ENCODE measurements at regions not wholly inside any gene's neighbourhood (a gene's known extent, or its start where the extent isn't known, plus 50 kb on each side); places are given as distances from the start of the nearest gene placed in this dataset.
"Not testable (repeated sequence)": the region's sequence is repeated elsewhere in the genome, so short reads cannot be mapped to it uniquely, and the experiment has no call there.

DNA sequence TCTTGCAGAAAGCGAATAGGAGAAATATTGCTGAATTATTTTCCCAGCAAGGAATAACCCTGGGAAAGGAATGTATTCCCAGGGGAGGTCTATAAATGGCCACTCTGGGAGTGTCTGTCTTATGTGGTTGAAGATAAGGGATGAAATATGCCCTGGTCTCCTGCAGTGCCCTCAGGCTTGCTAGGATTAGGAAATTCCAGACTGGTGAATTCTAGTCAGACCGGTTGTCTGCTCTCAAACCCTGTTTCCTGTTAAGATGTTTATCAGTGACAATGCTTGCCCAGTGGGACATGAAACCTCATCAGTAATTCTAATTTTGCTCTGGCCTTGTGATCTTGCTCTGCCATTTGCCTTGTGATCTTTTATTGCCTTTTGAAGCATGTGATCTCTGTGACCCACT, 148.2 kb upstream of the CHODL start:
- DNase-seq = not testable (repeated sequence)

GRCh38 chr21:18089786-18090185, 154.8 kb upstream of the CHODL start:
- DNase-seq = no peak

DNA sequence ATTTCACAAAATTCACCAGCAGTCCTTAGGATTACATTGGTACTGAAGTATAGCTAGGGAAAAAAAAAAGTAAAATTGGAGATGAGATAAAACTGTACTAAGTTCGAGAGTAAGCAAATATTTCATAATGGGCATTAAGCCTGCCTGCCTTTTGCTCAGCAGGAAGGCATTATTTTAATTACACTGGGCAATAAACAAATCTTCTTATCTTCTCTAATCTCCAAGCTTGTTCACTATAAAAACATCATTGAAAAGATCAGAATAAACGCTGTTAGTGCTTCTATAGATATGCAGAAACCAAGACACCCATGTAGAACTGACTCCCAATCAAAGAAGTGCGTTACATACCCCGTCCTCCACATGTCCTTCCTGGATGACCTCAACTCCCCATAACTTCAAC, 174.2 kb upstream of the CHODL start:
- no peak for DNase-seq

DNA sequence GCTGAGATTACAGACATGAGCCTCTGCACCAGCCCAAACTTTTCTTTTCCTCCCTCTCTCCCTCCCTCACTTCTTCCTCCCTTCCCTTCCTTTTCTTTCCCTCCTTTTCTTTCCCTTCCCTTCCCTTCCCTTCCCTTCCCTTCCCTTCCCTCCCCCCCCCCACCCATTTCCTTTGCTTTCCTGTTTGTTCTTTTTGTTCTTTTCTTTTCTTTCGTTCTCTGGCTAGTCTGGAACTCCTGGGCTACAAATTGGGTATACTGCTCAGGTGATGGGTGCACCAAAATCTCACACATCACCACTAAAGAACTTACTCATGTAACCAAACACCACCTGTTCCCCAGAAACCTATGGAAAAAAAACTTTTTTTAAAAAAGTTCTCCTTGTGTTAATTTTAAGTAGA, 174.8 kb upstream of the CHODL start:
- no peak for DNase-seq

GRCh38 chr21:18060402-18060801, 184.2 kb upstream of the CHODL start:
- DNase-seq = no peak

GRCh38 chr21:18058731-18059398, 185.8 kb upstream of the CHODL start:
- no peak for DNase-seq

DNA sequence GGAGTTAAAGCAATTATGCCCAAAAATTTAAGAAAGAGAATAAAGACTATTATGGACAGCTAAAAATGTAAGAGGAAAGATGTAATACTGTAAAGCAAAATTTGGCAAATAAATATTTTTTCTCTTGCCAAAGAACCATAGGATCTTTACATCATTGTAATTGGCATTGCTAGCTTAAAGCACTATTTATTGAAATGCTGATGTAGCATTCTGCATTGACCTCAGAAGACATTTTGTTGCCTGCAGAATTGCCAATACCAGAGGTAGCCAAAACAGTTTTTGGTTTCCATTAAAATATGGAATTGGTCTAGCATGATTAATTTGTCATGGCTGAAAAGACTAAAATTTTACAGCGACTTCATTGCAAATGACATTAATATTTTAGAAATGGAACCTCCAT, 191.5 kb upstream of the CHODL start:
- DNase-seq = no peak

DNA sequence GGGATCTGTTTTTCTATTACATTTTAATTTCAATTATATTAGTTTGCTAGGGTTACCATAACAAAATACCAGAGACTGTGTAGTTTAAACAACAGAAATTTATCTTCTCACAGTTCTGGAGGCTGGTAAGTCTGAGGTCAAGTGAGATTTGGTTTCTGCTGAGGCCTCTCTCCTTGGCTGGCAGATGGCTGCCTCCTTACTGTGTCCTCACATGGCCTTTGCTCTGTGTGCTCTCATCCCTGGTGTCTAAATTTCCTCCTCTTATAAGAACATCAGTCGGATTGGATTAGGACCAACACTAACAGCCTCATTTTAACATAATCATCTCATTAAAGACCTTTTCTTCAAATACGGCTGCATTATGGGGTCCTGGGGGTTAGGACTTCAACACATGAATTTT, 195.2 kb upstream of the CHODL start:
- peak; percentile 22 for DNase-seq

- peak; percentile 66 for DNase-seq
Observed at GRCh38 chr21:18041012-18041411, 203.6 kb upstream of the CHODL start.

DNA sequence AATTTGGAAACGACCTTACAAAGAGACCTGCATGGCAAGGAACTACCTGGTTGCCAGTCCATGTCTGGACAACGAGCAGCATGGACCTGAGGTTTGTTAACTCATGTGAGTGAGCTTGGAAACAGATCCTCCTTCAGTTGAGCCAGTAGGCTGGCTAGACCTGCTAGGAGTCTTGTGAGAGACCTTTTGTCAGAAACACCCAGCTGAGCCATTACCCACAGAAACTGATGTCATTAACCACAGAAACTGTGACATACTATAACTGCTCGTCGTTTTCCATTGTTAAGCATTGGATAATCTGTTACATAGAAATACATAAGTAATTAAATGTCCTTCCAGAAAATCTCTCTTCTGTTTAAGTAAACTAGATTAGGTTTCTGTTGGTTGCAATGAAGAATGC, 211.1 kb upstream of the C21orf91 start:
- no peak for DNase-seq

DNA sequence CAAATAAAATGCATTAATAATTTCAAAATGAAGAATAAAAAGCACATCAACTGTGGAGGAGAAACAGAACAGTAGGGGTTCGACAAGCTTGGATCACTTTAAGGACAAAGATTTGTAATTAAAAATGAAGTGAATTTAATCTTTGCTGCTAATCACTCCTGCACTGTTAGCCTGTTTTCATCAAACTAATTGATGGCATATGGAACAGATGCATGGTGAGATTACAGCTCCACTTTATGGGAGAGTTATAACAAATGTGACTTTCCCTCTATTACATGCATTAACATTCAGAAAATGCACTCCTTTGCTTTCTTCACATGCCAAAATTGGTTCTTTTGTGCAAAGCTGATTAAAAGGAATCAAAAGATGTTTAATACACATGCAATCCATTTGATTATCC, 207.2 kb upstream of the C21orf91 start:
- DNase-seq = no peak

- no peak for DNase-seq
Observed at GRCh38 chr21:18023711-18024110, 204.6 kb upstream of the C21orf91 start.

DNA sequence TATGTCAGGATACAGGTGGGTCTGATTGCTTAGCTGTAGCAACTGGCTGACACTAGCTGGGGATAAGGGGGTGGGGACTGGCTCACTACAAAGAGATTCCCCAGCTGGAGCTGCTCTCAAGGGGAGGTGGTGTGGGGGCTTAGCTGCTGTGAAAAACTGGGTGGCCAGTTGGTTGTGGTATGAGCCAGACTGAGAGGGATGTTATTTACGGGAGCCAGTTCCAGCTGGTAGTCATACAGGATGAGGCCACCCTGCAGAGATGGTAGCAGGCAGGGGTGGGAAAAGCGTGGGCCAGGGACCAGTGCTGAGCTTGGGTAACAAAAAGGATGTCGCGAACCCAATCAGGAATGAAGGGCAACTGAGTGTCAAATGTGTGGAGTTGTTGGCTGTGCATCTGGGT, 204.0 kb upstream of the C21orf91 start:
- DNase-seq = no peak

DNA sequence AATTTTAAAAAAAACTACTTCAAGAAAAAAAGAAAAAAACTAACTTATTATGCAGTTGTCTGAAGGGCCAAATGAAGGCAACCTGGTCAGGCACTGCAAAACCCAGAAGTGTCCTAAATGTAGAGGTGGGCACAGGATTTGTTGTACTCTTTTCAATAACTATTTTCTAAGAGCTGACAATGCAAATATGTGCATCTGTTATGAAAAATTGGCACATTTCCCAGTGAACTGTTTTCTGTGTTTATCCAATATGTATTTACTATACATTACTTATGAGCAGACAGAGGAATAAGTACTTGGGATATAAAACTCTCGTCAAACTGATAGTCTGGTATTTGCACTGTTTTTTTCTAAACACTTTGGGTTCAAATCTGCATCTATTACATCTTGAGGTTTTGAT, 188.0 kb upstream of the C21orf91 start:
- DNase-seq = peak; percentile 17

GRCh38 chr21:18006691-18007090, 187.5 kb upstream of the C21orf91 start:
- DNase-seq = no peak

DNA sequence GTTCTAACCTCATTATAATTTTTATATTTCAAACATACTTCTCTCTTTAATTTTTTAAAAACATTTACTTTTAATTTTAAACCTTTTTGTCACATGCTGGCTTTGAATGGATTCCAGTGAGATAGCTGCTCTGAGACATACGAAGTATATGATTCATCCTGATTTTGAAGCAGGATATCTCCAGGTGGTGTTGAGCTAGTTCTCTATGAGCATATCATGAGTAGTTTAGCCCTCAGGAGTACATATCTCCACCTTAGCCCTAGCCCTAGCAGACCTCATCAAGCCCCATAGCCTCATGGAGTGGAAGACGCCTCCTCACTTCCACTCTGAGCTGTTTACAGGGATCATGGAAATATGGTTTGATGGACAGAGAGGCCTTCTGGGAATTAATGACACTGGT, 183.2 kb upstream of the C21orf91 start:
- DNase-seq = no peak

- DNase-seq = no peak
Observed at GRCh38 chr21:18000981-18001686, 182.0 kb upstream of the C21orf91 start.

- DNase-seq = not testable (repeated sequence)
Observed at GRCh38 chr21:17998599-17998998, 179.4 kb upstream of the C21orf91 start.

DNA sequence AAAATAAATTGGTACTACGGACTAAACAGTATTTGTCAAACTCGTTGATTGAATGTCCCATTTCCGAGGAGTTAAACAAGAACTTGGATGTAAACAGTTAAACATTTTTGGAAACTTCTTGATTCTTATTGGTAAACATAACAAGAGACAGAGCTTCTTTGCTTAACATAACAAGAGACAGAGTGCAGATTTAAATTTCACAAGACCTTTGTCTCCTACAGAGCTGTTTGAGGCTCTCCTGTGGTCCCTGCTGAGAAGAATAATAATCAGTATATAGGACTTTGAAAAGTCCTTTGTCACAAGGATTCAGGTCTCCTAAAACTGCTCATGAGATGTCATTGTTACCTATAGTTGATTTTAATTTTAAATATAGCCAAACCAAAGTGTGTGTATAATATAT, 170.6 kb upstream of the C21orf91 start:
- DNase-seq = no peak

- peak; percentile 27 for DNase-seq
Observed at GRCh38 chr21:17988102-17988437, 168.9 kb upstream of the C21orf91 start.

DNA sequence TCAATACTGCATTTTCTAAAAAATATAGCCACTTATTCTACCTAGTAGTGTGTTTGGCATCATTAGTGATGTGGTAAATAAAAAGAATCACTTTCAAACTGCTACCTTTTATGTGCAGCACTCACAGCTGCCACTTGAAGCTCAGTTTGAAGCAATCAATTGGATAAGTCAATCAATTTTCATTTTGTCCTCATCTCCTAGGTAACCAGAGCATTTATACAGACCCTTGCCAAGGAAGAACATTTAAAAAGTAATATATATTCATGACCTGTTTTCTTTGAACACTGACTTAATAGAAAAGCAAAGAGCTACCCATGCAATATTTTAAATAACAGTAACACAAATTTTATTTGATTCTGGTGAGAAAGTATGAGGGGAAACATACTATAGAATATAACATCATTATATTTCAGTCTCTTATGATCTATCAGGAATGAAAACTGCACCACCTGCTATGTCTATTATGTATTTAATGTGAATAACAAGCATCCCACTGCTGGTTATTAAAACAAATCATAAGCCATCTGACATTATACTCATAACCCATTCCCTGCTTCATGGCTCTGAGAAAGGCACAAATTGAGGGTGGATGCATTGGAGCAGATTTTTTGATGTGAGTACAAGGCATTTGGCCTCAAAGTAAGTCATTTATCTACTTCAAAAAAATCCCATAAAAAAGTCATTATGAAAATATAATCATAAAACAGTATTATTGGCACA, 168.4 kb upstream of the C21orf91 start:
- no peak for DNase-seq

DNA sequence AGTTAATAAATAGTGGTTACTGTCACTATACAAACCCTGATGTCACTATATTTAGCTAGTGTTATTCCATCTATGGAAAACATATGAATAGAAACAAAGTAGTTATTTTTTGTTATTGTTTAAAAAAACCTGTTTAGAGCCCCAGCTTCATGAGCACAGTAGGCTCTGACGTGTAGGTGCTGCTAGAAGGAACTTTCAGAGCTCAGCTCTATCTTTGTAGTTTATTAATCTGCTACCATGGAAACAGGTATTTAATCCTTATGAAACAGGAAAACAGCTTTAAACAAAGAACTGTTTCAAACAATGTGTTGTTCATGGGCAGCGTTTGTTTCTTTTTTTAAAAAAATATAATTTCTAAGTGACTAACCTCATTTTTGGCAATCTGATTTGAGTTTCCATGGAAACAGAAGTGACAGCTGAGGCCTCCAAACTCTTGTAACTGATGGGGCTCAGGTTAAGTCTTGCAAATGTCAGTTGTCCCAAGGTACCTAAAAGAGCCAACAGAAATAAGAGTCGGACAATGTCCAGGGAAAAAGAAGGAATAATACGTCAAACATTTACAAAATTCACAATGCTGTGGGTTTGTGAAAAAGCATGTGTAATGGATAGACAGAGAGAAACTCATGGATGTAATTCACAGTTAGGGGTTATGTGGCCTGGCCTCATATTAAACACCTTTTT, 162.0 kb upstream of the C21orf91 start:
- no peak for DNase-seq

GRCh38 chr21:17979763-17980162, 160.6 kb upstream of the C21orf91 start:
- no peak for DNase-seq

- no peak for DNase-seq
Observed at GRCh38 chr21:17978895-17979294, 159.7 kb upstream of the C21orf91 start.
